Keratinocyte (primary cell): ENCODE measurements at regions not wholly inside any gene's neighbourhood (a gene's known extent, or its start where the extent isn't known, plus 50 kb on each side); places are given as distances from the start of the nearest gene placed in this dataset.

Experiments used
- CTCF ChIP-seq, 3 experiments: IDR thresholded peaks in 1 of 3; conservative IDR thresholded peaks in 1 of 3; optimal IDR thresholded peaks in 1 of 3; 2 replicates in 2 of 3; 3 replicates in 1 of 3; pipeline versions ENCODE3 to v1.5.1; 2011; ENCODE audit warnings: low read length in 3 of 3, mild to moderate bottlenecking in 3 of 3, moderate library complexity in 2 of 3, control low read depth in 1 of 3, inconsistent platforms in 1 of 3; ENCODE audit not compliant: insufficient read depth in 2 of 3; ENCODE audit errors: extremely low read depth in 1 of 3
- EZH2 ChIP-seq: IDR thresholded peaks from one replicate; pipeline ENCODE4 v1.6.1; 2012; ENCODE audit warnings: inconsistent platforms, mild to moderate bottlenecking, low read length, moderate library complexity

GRCh38 chr2:156955701-156956100 lies 301.8 kb upstream of the GALNT5 start:
- TF ChIP-seq EZH2 (no peak), CTCF (optimal IDR thresholded peaks at IDR 0.05 in 1 of 3, IDR thresholded peaks at IDR 0.05 in 1 of 3, conservative IDR thresholded peaks at IDR 0.05 in 1 of 3; ENCODE audit: extremely low read depth in 1 of 3, insufficient read depth in 2 of 3, low read length in 3 of 3) (no peak)
